Right lobe of liver (tissue), 6 donors: ENCODE measurements at regions not wholly inside any gene's neighbourhood (a gene's known extent, or its start where the extent isn't known, plus 50 kb on each side); places are given as distances from the start of the nearest gene placed in this dataset.

Experiments
- ATAC-seq, 4 donors: fragments of 200-7000 bp; cut with Tn5 transposase; one replicate each; pipeline ENCODE4 v1.9.1; 2020; ENCODE audit warnings: mild to moderate bottlenecking in 4 of 4, moderate library complexity in 4 of 4
- DNase-seq, 3 donors: peaks; one replicate each; pipeline ENCODE4 v3.0.0-alpha.2; 2020
- H3K27ac ChIP-seq, 3 donors: fragments of 200-600 bp; one replicate each; pipeline ENCODE4 v1.8.0; 2022
- H3K27me3 ChIP-seq, 2 donors: fragments of 200-600 bp; one replicate each; pipeline ENCODE4 v1.8.0; 2022
- H3K36me3 ChIP-seq, 4 donors: fragments of 200-600 bp; sonication (generic) in 1 of 4; one replicate each; pipeline versions ENCODE4 v1.5.1 to v1.8.0; 2017 to 2022; ENCODE audit warnings: control low read depth in 1 of 4
- H3K4me1 ChIP-seq, 4 donors: fragments of 200-600 bp; sonication (generic) in 1 of 4; one replicate each; pipeline versions ENCODE4 v1.5.1 to v1.8.0; 2017 to 2022; ENCODE audit warnings: control low read depth in 1 of 4
- H3K4me3 ChIP-seq, 3 donors: fragments of 200-600 bp; one replicate each; pipeline ENCODE4 v1.8.0; 2022
- H3K9me3 ChIP-seq, 4 donors: fragments of 200-600 bp; sonication (generic) in 1 of 4; one replicate each; pipeline versions ENCODE4 v1.5.1 to v1.8.0; 2017 to 2022; ENCODE audit warnings: control low read depth in 1 of 4
- CTCF ChIP-seq, 4 donors: fragments of 200-600 bp in 3 of 4; fragments of 450-650 bp in 1 of 4; IDR thresholded peaks; one replicate each; pipeline versions ENCODE4 v1.5.1 to v1.8.0; 2016 to 2022; ENCODE audit warnings: antibody characterized with exemption in 4 of 4, mild to moderate bottlenecking in 2 of 4
- POLR2A ChIP-seq: fragments of 450-650 bp; IDR thresholded peaks from one replicate; pipeline ENCODE4 v1.6.1; 2017; ENCODE audit warnings: antibody characterized with exemption, mild to moderate bottlenecking
- WGBS: methylation state at CpG from one replicate; pipeline ENCODE4 v1.1.6; 2018; ENCODE audit warnings: low coverage, low lambda C conversion rate; ENCODE audit not compliant: insufficient coverage; ENCODE audit errors: missing lambda C conversion rate; 5-methylcytosine and 5-hydroxymethylcytosine counted together
- intact Hi-C, 2 donors: fragments of 100-400 bp; cut with DNase I; formaldehyde crosslinking; loops; one replicate each; pipeline versions ENCODE4 v1.11.2 to v1.14.1; 2022
- donor health status: DM: no; HTN: yes; CAD: no.
- donor health status: DM: no; HTN: no; CAD: no.
- donor health status: DM: no; HTN: no; CAD: no.
- donor health status: DM: no; HTN: yes; CAD: no.
- donor health status: DM: no; HTN: yes; CAD: no.

DNA sequence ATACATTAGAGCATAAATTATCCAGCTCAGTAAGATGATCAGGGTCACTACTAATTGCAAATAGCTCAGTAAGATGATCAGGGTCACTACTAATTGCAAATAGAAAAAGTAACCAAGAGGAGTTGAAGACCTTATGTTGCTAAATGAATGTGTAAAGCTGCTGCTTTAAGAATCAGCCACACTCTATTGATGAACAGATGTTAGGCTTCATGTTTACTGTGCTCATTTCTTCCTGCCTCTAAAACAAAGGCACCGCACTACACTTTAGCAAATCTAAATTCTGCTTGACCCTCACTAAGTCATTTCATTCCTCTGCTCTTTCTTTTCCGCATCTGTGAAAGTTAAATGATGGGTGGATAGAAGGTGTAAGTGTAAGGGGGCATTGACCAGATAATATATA lies 92.6 kb upstream of the PLSCR4 start:
- TF ChIP-seq CTCF (IDR thresholded peaks at IDR 0.05) (no peak), POLR2A (no peak)
- H3K27me3 ChIP-seq: no peaks in the 10 kb centered on the region
- ATAC-seq (no peak), DNase-seq (no peak)
- no peaks in the 10 kb centered on the region for H3K4me1 ChIP-seq
- H3K9me3 ChIP-seq: no peaks in the 10 kb centered on the region
- no peak overlapping the region for H3K27ac ChIP-seq
- H3K4me3 ChIP-seq: no peak overlapping the region
- WGBS: 79% methylated on average over 2 of the region's 2 CpGs
- H3K36me3 ChIP-seq: no peaks in the 10 kb centered on the region
- intact Hi-C loops: no loop called here

GRCh38 chr3:146342989-146343388 lies 92.1 kb upstream of the PLSCR4 start:
- TF ChIP-seq POLR2A (no peak), CTCF (IDR thresholded peaks at IDR 0.05) (no peak)
- Histone ChIP-seq H3K27me3 (no peaks in the 10 kb centered on the region), H3K27ac (no peak overlapping the region), H3K9me3 (no peaks in the 10 kb centered on the region), H3K4me1 (no peaks in the 10 kb centered on the region), H3K4me3 (no peak overlapping the region), H3K36me3 (no peaks in the 10 kb centered on the region)
- intact Hi-C loops: no loop called here
- ATAC-seq: no peak
- DNase-seq: no peak

DNA sequence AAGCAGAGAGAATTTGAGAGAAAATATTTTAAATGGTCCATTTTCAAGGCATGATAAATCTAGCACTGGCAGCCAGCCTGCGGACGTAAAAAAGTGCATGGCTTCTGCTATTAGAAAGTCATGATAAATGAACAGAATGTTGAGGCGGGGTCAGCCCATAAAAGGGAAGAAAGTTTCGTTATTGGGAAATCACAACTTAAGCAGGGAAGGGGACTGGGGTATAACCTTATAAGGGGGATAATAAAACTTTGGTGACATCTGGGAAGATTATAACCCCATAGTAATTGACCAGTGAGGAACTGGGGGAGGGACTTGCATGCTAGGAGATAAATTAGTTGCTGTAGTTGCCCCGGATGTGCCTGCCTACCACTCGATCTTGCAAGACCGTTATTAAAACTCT lies 88.4 kb upstream of the PLSCR4 start:
- WGBS: 68% methylated on average over 7 of the region's 7 CpGs
- no peak for TF ChIP-seq POLR2A
- no peak for TF ChIP-seq CTCF (IDR thresholded peaks at IDR 0.05)
- intact Hi-C loops: loop anchor here in 1 of 2 donors (10.0 kb wide), 1 partner anchor 125 kb away; no protein-coding TSS in a partner anchor
- DNase-seq (no peak), ATAC-seq (no peak)
- H3K27ac ChIP-seq: no peak overlapping the region
- no peaks in the 10 kb centered on the region for H3K4me1 ChIP-seq
- no peak overlapping the region for H3K4me3 ChIP-seq
- no peaks in the 10 kb centered on the region for H3K27me3 ChIP-seq
- no peaks in the 10 kb centered on the region for H3K9me3 ChIP-seq
- no peaks in the 10 kb centered on the region for H3K36me3 ChIP-seq

GRCh38 chr3:146337991-146338390 lies 87.1 kb upstream of the PLSCR4 start:
- no peaks in the 10 kb centered on the region for H3K27me3 ChIP-seq
- WGBS: 73% methylated on average over 7 of the region's 7 CpGs
- DNase-seq (no peak), ATAC-seq (no peak)
- no peak overlapping the region for H3K27ac ChIP-seq
- H3K4me3 ChIP-seq: no peak overlapping the region
- intact Hi-C loops: loop anchor here in 1 of 2 donors (10.0 kb wide), 1 partner anchor 123 kb away; no protein-coding TSS in a partner anchor
- H3K4me1 ChIP-seq: no peaks in the 10 kb centered on the region
- H3K9me3 ChIP-seq: no peaks in the 10 kb centered on the region
- H3K36me3 ChIP-seq: no peaks in the 10 kb centered on the region
- TF ChIP-seq POLR2A (no peak), CTCF (IDR thresholded peaks at IDR 0.05) (no peak)

- DNase-seq (no peak), ATAC-seq (no peak)
- Histone ChIP-seq H3K9me3 (no peaks in the 10 kb centered on the region), H3K36me3 (no peaks in the 10 kb centered on the region), H3K27ac (no peak overlapping the region), H3K4me3 (no peak overlapping the region), H3K27me3 (no peaks in the 10 kb centered on the region), H3K4me1 (no peaks in the 10 kb centered on the region)
- intact Hi-C loops: loop anchor here in 1 of 2 donors (10.0 kb wide), 1 partner anchor 121 kb away; no protein-coding TSS in a partner anchor
- TF ChIP-seq POLR2A (no peak), CTCF (IDR thresholded peaks at IDR 0.05) (no peak)
- WGBS: 83% methylated on average over 3 of the region's 3 CpGs
Measured at GRCh38 chr3:146335386-146335785, 84.5 kb upstream of the PLSCR4 start.
